ENCODE measurements at regions not wholly inside any gene's neighbourhood (a gene's known extent, or its start where the extent isn't known, plus 50 kb on each side); places are given as distances from the start of the nearest gene placed in this dataset.
"Not testable (repeated sequence)": the region's sequence is repeated elsewhere in the genome, so short reads cannot be mapped to it uniquely, and the experiment has no call there.

- DNase-seq (ENCODE audit: low spot score), result no peak
Observed at GRCh38 chr6:139468178-139468819, 93.9 kb upstream of the CITED2 start.

DNA sequence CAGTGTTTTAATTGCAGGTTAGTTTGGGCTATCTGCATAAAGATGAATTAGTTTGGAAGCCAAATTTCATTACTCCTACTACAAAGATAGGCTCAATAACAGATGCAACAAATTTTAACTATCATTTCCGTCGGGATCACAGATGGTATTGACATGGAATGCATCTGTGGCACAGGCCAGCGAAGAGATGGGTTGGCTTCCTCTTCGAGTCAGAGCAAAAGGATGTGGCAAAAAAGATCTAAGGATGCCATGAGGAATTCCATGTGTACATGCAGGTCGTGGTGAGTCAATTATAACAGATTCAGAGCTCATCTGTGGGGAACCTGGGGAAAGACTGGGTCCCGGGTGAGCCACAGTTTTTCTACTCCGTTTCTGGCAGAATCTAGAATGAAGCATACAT is 83.0 kb upstream of the CITED2 start:
- DNase-seq (ENCODE audit: low spot score), result no peak

DNA sequence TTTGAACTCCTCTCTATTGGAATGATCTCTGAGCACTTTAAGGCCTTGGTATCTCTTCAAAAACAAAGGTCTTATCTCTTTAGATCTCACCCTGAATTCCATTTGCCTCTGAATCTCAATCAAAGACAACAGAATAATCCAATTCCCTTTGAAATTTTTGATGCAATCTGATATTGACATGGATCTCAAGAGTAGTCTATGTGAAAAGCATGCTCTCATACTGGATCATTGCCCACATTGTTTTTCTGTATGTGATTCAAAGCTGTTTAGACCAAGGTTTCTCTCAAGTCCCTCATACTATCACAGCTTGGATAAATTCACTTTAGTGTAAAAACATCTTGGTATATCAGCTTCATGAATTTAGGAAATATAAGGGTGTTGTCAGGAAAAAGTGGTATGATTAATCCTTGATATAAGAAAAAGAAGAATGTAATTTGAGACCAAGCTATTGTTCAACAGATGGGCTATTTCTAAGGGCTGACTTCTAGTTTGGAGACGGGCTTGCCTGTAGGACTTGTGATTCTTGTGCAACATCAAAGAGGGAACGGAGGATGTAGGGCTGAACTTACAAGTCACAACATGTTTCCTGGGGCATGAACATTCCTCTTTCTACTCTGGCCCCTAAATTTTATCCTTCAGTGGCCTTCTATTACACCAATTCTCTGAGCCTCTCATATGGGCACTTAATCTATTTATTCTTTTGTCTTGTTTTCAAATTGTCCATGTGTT is 77.9 kb upstream of the CITED2 start:
- no peak for DNase-seq (ENCODE audit: low spot score)

- no peak for DNase-seq (ENCODE audit: low spot score)
Observed at GRCh38 chr6:139449611-139450000, 75.2 kb upstream of the CITED2 start.

DNA sequence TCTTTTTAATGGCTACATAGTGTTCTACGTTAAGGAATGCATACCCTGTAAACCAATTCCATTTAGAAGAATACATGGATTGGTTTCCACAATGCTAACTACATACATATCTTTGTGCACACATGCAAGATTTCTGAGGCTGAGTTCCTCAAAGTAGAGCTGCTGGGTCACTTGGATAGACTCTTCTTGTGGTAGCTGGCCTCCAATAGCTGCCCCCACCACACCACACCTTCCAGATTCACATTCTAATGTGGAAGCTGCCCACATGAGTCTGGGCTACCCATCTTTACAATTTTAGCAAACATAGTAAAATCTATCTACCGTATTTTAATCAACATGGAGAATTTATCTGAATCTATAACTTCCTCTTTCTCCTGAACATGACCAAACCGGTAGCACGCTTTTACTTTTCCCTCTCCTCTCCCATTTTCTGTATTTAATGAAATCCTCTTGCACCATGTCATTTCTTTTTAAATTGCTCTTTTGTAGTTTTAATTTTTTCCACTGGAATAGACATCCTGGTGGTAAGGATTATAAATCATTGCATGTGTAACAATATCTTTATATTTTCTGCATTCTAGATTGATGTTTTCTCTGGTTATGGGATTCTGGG is 74.7 kb upstream of the CITED2 start:
- no peak for DNase-seq (ENCODE audit: low spot score)

DNA sequence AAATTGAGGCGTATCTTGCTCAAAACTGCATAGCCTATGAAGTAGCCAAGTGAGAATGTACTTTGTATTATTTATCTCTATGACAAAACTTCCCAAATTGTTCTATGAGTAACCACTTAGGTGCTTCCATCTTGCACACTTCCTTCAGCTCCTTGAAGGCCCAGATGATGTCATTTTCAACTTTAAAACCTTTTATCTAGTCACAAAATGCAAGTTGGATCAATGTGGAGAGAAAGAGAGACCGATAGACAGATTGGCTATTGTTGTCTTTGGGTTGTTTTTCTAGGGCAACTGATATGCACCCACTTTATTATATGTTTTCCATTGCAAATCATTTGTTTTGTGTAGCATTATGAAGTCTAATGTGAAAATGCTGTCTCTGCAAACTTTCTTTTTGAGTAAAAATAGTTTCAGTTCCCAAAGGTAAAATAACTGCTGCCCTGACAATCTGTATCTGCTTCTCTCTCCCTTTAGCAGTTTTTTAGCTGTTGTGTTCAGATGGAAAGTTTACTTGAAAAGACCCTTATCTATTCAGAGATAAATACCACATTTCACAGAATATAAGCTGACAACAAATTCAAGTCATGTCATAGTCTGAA is 73.7 kb upstream of the CITED2 start:
- DNase-seq (ENCODE audit: low spot score), result no peak

DNA sequence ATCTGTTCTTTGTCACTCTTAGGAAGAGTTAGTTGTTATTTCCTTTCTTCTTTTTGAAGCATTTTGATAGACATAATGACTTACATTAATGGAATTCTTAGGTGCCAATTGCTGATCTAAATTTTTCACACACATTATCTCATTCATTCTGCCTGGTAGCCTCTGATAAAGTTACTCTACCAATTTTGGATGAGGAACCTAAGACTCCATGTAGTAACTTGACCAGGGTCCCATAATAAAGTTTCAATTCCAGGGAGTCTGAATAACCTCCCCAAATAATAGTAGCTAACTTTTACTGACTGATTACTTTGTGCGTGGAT is 73.2 kb upstream of the CITED2 start:
- DNase-seq (ENCODE audit: low spot score), result no peak

DNA sequence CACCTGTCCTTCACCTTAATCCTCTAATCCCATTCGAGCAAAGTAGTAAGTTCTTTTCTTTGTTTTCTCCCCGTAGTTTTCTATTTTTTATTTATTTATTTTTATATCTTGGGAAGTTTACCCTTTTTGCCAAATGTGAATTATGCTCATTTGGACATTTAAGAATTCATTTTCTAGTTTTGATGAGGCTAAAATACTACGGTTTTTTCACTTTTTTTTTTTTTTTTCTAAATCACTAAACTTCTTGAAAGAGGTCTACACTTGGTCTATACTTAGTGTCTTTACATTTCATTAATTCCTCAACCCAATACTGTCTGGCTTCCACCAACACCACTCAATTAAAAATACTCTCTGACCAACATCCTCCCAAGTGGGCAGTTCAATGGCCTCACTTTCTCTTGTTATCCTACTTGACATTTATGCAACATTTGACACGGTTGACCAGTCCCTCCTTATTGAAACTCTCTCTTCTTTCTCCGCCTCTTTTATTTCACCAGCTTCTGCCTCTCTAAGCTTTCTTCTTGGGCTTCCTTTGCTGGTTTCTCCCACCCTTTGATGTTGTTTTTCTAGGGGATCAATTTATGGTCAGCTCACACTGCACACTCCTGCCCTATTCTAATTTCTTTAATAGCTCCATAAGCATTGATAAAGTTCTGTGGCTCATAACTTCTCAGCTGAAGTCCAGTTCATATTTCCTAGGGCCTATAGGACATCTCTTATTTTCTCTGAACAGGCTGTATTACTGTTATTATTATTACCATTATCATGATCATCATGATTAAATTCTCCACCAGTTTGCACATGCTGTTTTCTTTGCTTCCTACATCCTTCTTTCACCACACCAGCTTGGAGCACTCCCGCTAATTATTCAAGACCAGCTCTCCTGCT is 72.6 kb upstream of the CITED2 start:
- DNase-seq (ENCODE audit: low spot score), result no peak

- DNase-seq (ENCODE audit: low spot score), result no peak
Observed at GRCh38 chr6:139446138-139446715, 71.8 kb upstream of the CITED2 start.

GRCh38 chr6:139444273-139444787 is 69.9 kb upstream of the CITED2 start:
- not testable (repeated sequence) for DNase-seq (ENCODE audit: low spot score)

GRCh38 chr6:139443231-139444112 is 69.0 kb upstream of the CITED2 start:
- DNase-seq (ENCODE audit: low spot score), result no peak

- DNase-seq (ENCODE audit: low spot score), result no peak
Observed at GRCh38 chr6:139442188-139442671, 67.8 kb upstream of the CITED2 start.

- no peak for DNase-seq (ENCODE audit: low spot score)
Observed at GRCh38 chr6:139439349-139439748, 64.9 kb upstream of the CITED2 start.

DNA sequence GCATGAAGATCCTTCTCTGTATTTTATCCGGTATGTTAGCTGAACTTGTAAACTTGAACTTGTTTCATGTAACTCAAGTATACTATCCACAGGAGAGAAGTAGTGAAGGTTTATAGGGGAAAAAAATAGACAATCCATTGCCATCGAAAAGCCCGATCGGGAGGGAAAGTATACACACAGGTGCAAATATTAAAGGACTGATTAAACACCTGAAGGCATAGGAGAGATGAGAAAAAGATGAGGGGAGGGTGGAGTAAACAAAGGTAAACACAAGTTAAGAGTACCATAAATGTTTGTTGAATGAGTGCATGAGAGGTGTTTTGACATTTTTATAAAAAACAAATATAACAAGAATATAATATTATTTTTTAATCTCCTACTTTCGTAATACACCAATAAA is 64.3 kb upstream of the CITED2 start:
- no peak for DNase-seq (ENCODE audit: low spot score)

- DNase-seq (ENCODE audit: low spot score), result no peak
Observed at GRCh38 chr6:139436957-139437348, 62.5 kb upstream of the CITED2 start.

DNA sequence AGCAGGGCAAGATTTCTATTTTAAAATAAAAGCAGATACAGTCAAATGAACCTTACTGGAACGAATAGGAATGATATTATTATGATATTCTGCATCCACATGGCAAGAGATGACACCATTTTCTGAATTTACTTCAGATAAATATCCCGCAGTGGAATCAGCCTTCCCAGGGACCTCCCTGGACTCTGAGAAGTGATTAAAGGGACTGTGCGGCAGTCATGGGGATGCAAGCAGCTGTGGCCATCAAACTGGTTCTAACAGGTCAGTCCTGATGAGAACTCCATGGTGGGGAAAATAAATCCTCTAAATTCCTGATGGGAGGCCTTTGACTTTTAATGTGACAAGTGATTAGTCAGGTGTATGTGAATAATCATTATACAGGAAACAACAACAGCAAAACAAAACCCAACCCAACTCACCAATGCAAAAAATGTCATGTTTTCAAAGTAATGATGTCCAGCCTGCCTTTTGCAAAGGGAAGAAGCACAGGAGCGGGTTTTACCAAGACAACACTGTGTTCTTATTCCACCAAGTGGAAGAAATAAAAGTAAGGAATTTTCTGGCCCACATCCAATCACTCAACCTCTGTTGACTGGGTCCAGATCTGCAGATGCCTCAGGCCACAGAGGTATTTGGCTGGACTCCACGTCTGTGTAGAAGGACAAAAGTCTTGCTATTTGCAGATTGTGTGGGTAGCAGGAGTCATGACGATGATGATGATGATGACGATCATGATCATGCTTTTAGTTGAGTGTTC is 61.9 kb upstream of the CITED2 start:
- DNase-seq (ENCODE audit: low spot score), result no peak

- no peak for DNase-seq (ENCODE audit: low spot score)
Observed at GRCh38 chr6:139433631-139434419, 59.4 kb upstream of the CITED2 start.

GRCh38 chr6:139431602-139431956 is 57.1 kb upstream of the CITED2 start:
- no peak for DNase-seq (ENCODE audit: low spot score)

Measured in CD4-positive, alpha-beta T cell treated with Interleukin-2 at 100 ng/mL for 4 hours (primary cell).